SU-DHL-6 (cell line): ENCODE measurements at regions not wholly inside any gene's neighbourhood (a gene's known extent, or its start where the extent isn't known, plus 50 kb on each side); places are given as distances from the start of the nearest gene placed in this dataset.

Experiments
- EZH2phosphoT487 ChIP-seq: fragments of 200-600 bp; sonication (generic), shearing (Covaris generic); conservative IDR thresholded peaks from 2 replicates; pipeline ENCODE4 v1.6.1; 2018; ENCODE audit warnings: mild to moderate bottlenecking, antibody characterized with exemption, low read length, moderate library complexity, mixed read lengths
- TF ChIP-seq, protein P1 (sequence below): fragments of 200-600 bp; sonication (generic); IDR thresholded peaks from one replicate; pipeline ENCODE4 v1.5.1; 2017; ENCODE audit warnings: antibody characterized with exemption, mild to moderate bottlenecking, low read length, moderate library complexity; ENCODE audit not compliant: insufficient read depth, poor library complexity, severe bottlenecking

DNA sequence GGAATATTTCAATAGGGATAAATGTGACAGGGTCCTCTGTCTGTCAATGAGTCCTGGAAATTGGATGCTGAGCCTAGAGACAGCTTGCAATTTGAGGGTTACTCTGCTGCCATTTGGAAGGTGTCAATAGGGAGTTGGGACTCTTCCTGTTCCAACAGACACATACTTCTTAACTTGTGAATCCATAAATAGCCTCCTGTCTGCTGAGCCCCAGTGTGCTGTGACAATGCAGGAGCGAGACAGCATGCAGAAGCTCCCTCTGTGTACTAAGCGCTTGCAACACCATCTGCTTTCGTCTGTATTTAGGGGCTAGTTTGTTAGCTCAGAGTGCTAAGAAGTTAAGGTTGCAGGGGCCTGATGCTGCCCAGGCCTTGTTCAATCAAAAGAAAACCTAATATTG is 58.5 kb upstream of the GPR12 start:
- TF ChIP-seq, protein P1, sequence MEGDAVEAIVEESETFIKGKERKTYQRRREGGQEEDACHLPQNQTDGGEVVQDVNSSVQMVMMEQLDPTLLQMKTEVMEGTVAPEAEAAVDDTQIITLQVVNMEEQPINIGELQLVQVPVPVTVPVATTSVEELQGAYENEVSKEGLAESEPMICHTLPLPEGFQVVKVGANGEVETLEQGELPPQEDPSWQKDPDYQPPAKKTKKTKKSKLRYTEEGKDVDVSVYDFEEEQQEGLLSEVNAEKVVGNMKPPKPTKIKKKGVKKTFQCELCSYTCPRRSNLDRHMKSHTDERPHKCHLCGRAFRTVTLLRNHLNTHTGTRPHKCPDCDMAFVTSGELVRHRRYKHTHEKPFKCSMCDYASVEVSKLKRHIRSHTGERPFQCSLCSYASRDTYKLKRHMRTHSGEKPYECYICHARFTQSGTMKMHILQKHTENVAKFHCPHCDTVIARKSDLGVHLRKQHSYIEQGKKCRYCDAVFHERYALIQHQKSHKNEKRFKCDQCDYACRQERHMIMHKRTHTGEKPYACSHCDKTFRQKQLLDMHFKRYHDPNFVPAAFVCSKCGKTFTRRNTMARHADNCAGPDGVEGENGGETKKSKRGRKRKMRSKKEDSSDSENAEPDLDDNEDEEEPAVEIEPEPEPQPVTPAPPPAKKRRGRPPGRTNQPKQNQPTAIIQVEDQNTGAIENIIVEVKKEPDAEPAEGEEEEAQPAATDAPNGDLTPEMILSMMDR, result no peak
- TF ChIP-seq EZH2phosphoT487, result no peak
